MM.1S (cell line): ENCODE measurements at regions not wholly inside any gene's neighbourhood (a gene's known extent, or its start where the extent isn't known, plus 50 kb on each side); places are given as distances from the start of the nearest gene placed in this dataset.
"Not testable (repeated sequence)": the region's sequence is repeated elsewhere in the genome, so short reads cannot be mapped to it uniquely, and the experiment has no call there.

Experiments
- EZH2phosphoT487 ChIP-seq: fragments of 300-600 bp; sonication (generic); IDR thresholded peaks from 2 replicates; pipeline ENCODE4 v1.6.1; 2018; ENCODE audit warnings: antibody characterized with exemption, low read length
- TF ChIP-seq, protein P1 (sequence below): fragments of 300-600 bp; sonication (generic); IDR thresholded peaks from 2 replicates; pipeline ENCODE4 v1.5.1; 2016; ENCODE audit warnings: antibody characterized with exemption, low read length, mixed read lengths

DNA sequence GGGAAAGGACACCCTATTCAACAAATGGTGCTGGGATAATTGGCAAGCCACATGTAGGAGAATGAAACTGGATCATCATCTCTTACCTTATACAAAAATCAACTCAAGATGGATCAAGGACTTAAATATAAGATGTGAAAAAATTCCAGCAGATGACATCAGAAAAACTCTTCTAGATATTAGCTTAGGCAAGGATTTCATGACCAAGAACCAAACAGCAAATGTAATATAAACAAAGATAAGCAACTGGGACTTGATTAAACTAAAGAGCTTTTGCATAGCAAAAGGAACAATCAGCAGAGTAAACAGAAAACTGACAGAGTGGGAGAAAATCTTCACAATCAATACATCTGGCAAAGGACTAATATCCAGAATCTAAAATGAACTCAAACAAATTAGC, 54.5 kb upstream of the SPTLC3 start:
- TF ChIP-seq, protein P1, sequence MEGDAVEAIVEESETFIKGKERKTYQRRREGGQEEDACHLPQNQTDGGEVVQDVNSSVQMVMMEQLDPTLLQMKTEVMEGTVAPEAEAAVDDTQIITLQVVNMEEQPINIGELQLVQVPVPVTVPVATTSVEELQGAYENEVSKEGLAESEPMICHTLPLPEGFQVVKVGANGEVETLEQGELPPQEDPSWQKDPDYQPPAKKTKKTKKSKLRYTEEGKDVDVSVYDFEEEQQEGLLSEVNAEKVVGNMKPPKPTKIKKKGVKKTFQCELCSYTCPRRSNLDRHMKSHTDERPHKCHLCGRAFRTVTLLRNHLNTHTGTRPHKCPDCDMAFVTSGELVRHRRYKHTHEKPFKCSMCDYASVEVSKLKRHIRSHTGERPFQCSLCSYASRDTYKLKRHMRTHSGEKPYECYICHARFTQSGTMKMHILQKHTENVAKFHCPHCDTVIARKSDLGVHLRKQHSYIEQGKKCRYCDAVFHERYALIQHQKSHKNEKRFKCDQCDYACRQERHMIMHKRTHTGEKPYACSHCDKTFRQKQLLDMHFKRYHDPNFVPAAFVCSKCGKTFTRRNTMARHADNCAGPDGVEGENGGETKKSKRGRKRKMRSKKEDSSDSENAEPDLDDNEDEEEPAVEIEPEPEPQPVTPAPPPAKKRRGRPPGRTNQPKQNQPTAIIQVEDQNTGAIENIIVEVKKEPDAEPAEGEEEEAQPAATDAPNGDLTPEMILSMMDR: not testable (repeated sequence)
- not testable (repeated sequence) for TF ChIP-seq EZH2phosphoT487
